HG02852 (cell line): ENCODE measurements at regions not wholly inside any gene's neighbourhood (a gene's known extent, or its start where the extent isn't known, plus 50 kb on each side); places are given as distances from the start of the nearest gene placed in this dataset.
A peak's percentile ranks its signal among the peaks of the same experiment; 100 is the strongest.
"Not testable (repeated sequence)": the region's sequence is repeated elsewhere in the genome, so short reads cannot be mapped to it uniquely, and the experiment has no call there.

Source experiments
- ATAC-seq: cut with Tn5 transposase; IDR thresholded peaks from one replicate; pipeline ENCODE4 v1.9.1; 2021; ENCODE audit warnings: mild to moderate bottlenecking, moderate library complexity; ENCODE audit not compliant: unreplicated experiment

DNA sequence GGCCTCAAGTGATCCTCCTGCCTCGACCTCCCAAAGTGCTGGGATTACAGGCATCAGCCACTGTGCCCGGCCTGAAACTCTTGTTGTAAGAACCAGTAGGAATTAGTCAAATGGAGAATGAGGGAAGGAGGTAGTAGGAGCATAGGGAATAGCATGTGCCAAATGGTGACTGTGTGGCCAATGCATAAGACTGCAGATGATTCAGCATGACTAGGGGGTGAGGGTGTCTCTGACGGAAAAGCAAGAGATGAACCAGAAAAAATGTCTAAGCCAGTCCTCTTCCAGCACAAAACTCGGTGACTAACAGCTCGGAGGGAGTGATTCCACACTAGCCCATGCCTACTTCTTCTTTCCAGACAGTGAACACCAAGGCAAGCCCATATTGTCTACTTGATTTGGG is 58.2 kb upstream of the DUSP21 start:
- ATAC-seq: no peak

DNA sequence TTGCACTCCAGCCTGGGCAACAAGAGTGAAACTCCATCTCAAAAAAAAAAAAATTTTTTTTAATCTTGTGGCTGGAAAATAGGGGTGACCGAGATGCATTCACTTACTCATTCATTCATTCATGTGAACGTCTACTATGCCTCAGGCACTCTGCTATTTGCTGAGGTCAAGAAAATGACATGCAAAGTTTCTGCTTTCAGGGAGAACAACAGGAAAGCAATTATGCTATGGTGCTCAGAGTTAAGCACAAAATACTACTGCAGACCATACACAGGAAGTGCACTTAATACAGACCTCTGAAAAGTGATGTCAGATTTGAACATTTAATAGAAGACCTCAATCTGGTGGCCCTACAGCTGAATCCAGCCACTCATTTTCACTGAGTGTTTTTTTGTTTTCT is 59.6 kb upstream of the DUSP21 start:
- no peak for ATAC-seq

DNA sequence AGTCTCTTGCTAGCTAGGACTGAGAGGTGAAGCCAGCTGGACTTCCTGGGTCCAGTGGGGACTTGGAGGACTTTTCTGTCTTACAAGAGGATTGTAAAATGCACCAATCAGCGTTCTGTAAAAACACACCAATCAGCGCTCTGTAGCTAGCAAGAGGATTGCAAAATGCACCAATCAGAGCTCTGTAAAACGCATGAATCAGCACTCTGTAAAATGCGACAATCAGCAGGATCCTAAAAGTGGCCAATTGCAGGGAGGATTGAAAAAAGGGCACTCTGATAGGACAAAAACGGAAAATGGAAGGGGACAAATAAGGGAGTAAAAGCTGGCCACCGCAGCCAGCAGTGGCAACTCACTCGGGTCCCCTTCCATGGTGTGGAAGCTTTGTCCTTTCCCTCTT is 65.6 kb upstream of the DUSP21 start:
- no peak for ATAC-seq

DNA sequence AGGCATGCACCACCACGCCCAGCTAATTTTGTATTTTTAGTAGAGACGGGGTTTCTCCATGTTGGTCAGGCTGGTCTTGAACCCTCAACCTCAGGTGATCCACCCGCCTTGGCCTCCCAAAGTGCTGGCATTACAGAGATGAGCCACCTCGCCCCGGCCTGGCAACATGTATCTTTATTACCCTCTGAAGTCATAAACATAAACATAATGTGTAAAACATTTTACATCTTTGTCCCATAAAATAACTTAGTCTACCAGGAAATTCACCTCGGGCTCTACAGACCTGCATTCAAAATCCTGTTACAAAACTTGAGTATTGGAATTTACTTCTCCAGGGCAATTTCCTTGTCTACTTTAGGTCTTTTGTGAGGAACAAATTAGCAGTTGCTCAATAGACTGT is 68.1 kb upstream of the DUSP21 start:
- ATAC-seq: no peak

- ATAC-seq: not testable (repeated sequence)
Observed at GRCh38 chrX:44774066-44774465, 69.8 kb upstream of the DUSP21 start.

- no peak for ATAC-seq
Observed at GRCh38 chrX:44770121-44770520, 73.7 kb upstream of the DUSP21 start.

GRCh38 chrX:44767308-44767707 is 76.5 kb upstream of the DUSP21 start:
- no peak for ATAC-seq

DNA sequence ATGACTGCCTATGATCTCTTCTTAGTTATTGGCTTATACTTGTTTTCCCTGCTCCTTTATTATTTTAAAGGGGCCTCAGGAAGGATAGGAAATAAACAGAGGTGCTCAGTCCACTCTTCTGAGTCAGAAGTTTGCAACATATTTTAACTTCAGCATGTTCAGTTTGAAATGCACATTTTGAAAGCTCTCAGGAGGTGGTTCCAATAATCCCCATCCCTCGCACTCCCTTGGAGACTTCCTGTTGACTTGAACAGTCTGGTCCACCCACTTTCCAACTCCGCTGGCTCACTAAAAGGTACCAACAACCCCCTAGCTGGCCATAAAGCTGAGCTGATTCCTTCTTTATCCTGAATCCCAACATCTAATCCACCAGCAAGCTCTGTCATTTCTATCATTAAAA is 78.3 kb upstream of the DUSP21 start:
- ATAC-seq: no peak

GRCh38 chrX:44747969-44748368 is 95.9 kb upstream of the DUSP21 start:
- ATAC-seq: no peak

DNA sequence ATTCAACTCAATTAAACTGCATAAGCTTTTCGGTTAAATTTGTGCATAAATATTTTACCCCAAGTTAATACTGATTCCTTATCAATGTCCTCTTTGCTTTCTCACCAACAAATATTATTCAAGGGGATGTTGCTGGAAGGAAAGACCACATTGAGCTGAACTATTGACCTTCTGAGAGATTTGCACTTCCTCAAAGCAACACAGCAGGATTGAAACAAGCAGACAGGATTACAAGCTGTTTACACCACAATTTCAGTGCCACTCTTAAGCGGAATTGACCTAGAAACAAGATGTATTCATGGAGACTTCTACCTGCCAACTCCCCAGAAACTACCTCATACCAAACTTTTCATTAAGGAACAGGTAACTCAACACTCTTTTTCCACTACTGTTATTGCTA is 96.5 kb upstream of the DUSP21 start:
- no peak for ATAC-seq

DNA sequence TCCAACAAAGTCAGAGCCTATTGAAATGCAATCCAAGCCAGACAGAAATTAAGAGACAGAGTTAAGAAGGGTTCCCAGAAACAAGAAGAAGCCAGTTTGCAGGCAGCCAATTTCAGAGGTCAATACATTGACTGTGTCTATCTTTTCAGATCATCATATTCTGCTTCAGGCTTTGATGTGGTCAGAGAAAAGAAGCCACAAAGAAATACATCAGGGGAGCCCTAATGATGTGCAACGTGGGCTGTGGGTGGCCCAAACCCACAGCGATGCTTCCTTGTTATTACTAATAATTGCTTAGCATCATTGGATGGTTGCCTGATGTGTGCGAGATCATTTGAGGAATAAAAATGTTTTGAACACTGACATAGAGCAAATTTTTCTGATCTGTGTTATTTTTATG is 99.0 kb upstream of the DUSP21 start:
- ATAC-seq: peak; percentile 54

DNA sequence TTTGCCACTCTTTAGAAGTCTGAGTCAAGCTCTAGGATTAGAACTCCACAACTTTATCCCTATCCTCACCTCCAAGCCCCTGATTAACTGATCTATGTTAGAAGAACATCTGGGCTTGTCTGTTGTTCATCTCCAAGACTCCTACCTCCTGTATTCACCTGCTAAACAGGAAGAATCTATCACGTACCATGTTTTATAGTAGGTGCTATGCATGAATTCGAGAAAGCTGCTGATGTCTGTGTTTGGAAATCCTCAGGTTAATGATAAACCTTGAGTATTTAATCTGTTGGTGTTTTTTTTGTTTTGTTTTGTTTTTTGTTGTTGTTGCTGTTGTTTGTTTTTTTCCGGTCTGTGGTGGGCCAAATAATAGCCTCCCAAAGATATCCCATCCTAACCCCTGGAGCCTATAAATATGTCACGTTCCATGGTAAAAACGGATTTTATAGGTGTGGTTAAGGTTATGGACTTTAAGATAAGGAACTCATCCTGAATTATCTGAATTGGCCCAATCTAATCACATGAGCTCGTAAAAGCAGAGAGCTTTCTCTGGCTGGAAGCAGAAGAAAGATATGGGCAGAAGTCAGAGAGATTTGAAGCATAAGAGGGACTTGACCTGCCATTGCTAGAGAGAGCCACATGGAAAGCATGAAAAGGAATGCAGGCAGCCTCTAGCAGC is 101.2 kb upstream of the DUSP21 start:
- ATAC-seq: no peak

DNA sequence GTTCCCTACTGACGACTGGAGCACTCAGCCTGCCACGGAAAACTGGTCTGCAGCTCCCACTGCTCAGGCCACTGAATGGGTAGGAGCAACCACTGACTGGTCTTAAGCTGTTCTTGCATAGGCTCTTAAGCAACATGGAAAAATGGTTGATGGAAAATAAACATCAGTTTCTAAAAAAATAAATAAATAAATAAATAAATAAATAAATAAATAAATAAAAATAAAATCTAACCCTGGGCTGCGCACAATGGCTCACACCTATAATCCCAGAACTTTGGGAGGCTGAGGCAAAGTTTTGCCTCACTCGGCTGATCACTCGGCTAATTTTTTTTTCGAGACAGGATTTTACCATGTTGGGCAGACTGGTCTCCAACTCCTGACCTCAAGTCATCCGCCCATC is 102.0 kb upstream of the DUSP21 start:
- not testable (repeated sequence) for ATAC-seq

- ATAC-seq: not testable (repeated sequence)
Observed at GRCh38 chrX:44741458-44741857, 102.4 kb upstream of the DUSP21 start.

GRCh38 chrX:44735498-44735897 is 108.3 kb upstream of the DUSP21 start:
- ATAC-seq: no peak

GRCh38 chrX:44733931-44734330 is 109.9 kb upstream of the DUSP21 start:
- ATAC-seq: no peak

- no peak for ATAC-seq
Observed at GRCh38 chrX:44731160-44731559, 112.7 kb upstream of the DUSP21 start.

GRCh38 chrX:44723426-44723825 is 120.4 kb upstream of the DUSP21 start:
- no peak for ATAC-seq

- no peak for ATAC-seq
Observed at GRCh38 chrX:44708470-44708869, 135.4 kb upstream of the DUSP21 start.

DNA sequence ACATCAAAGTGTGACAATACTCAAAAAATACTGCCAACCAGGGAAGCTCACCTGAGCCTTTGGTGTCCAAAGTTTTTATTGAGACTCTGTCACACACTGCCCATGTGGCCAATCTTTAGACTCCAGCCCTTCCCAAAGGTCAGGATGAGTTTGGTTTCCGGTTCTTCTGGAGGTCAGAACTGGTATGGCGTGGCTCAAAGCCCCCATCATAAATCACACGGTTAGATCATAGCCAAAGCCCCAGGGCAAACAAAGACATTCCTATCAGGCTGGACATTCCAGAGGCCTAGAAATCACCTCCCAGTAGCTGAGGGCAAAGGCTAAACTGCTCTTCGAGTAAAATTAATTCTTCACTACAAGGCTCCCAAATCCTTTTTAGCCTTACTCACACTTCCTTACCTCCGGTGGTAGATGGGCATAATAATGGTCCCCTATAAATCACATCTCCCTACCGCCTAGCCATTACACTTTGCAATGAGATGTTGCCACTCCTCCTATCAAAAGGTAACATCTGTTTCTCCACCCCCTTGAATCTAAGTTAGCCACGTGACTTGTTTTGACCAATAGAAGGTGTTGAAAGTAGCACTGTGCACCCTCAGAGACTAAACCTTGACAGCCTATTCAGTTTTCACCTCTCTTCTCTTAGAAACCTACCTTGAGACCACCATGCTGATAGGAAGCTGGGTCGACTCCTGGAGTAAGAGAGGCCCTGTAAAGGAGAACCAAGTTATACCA is 137.8 kb upstream of the DUSP21 start:
- no peak for ATAC-seq

- ATAC-seq: no peak
Observed at GRCh38 chrX:44698357-44698756, 145.5 kb upstream of the DUSP21 start.

DNA sequence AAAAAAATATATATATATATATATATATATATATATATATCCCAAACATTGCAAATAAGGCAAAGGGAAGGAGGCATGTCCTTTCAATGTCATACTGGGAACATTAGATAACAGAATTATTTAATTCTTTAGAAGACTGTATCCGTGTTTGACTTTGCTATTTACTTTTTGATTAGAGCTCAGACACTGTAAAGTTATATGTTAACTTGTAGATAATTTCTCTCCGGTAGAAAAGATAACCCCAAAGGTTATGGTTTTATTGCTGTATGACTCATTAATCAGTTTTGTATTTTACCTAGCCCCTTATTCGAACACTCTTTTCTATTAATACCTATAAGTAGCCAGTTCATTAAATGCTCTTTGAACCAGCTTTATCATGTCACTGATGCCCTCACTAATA is 150.6 kb upstream of the DUSP21 start:
- ATAC-seq: no peak

DNA sequence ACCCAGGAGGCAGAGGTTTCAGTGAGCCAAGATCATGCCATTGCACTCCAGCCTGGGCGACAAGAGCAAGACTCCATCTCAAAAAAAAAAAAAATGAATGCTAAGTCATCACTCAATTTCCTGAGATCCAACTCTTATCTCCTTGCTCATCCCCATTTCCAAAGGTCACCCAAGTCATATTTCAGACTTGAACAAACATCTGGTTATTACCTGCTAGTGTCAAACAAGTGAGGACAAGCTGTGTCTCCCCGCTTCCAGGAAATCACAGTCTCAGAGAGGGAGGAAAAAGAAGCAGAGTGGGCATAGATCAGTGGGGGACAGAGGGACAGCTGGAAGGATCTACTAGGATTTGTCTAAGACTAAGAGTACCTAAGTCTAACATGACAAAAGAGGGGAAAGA is 147.5 kb upstream of the FUNDC1 start:
- ATAC-seq: no peak
